Esophagus (tissue), 2 donors: ENCODE measurements at regions not wholly inside any gene's neighbourhood (a gene's known extent, or its start where the extent isn't known, plus 50 kb on each side); places are given as distances from the start of the nearest gene placed in this dataset.

Experiments used
- H3K27ac ChIP-seq, 2 donors: one replicate each; pipeline ENCODE4 v1.5.1; 2013; ENCODE audit warnings: low read depth in 2 of 2, mild to moderate bottlenecking in 2 of 2, inconsistent platforms in 1 of 2, low read length in 1 of 2, moderate library complexity in 1 of 2
- H3K27me3 ChIP-seq, 2 donors: one replicate each; pipeline ENCODE4 v1.6.1; 2013; ENCODE audit warnings: low read length in 2 of 2, control low read depth in 1 of 2, mild to moderate bottlenecking in 1 of 2; ENCODE audit not compliant: insufficient read depth in 2 of 2, control insufficient read depth in 1 of 2
- H3K36me3 ChIP-seq, 2 donors: one replicate each; pipeline ENCODE4 v1.6.1; 2013; ENCODE audit warnings: low read length in 1 of 2; ENCODE audit not compliant: control insufficient read depth in 2 of 2, insufficient read depth in 2 of 2
- H3K4me1 ChIP-seq, 2 donors: one replicate each; pipeline ENCODE4 v1.6.1; 2013; ENCODE audit warnings: low read length in 1 of 2; ENCODE audit not compliant: control insufficient read depth in 2 of 2, insufficient read depth in 2 of 2
- H3K4me3 ChIP-seq, 2 donors: one replicate each; pipeline ENCODE4 v1.5.1; 2013; ENCODE audit warnings: low read length in 2 of 2, mild to moderate bottlenecking in 2 of 2, low read depth in 1 of 2, moderate library complexity in 1 of 2
- H3K9me3 ChIP-seq, 2 donors: one replicate each; pipeline ENCODE4 v1.6.1; 2013; ENCODE audit warnings: mild to moderate bottlenecking in 2 of 2, low read depth in 1 of 2, low read length in 1 of 2, moderate library complexity in 1 of 2; ENCODE audit not compliant: control insufficient read depth in 2 of 2, insufficient read depth in 1 of 2
- WGBS, 2 donors: extraction: QIAGEN DNeasy Blood & Tissue Kit; methylation state at CpG; one replicate each; pipeline ENCODE4 v1.1.7; 2013; 5-methylcytosine and 5-hydroxymethylcytosine counted together
- donor health status: healthy with polysubstance abuse.
- donor health status: Bipolar disorder and iron deficiency.

DNA sequence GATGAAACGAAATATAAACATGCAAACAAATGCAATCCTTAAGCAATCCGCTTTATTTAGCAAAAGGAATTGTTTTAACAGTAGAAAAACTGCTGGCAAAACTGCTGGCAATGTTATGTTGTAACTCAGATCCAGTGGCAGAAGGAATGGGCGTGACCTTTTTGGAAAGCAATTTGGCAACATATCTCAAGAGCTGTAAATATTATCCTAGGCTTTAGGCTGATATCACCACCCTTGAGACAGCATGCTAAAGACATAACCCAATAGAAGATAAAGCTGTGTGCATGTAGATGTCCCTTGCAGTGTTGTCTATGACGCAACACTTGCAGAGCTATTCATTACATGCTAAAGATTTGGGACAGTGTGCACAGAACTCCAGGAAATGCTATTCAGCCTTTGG is 138.5 kb downstream of the DICER1 start:
- Histone ChIP-seq H3K36me3 (no peaks in the 10 kb centered on the region), H3K4me1 (no peaks in the 10 kb centered on the region), H3K9me3 (no peaks in the 10 kb centered on the region), H3K27ac (no peak overlapping the region), H3K27me3 (no peaks in the 10 kb centered on the region), H3K4me3 (no peak overlapping the region)
- WGBS, 2 donors = 36 to 51% methylated on average over 4 of the region's 4 CpGs

DNA sequence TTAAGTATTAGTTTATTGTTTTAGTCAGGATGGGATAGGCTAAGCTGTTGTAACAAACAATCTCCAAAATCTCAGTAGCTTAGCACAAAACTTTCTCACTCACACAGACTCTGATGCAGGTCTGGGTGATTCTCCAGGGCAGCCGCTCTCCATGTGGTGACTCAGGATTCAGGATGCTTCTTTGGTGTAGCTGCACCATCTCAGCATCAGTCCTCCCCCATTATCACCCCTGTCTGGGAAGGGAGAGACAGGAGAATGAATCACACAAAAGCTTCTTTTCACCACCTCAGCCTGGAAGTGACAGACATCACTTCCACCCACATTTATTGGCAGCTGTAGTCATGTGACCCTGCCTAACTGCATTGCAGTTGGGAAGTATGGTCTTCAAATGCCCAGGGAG is 142.3 kb downstream of the DICER1 start:
- WGBS, 2 donors = 95 to 98% methylated on average over 1 of the region's 1 CpG
- Histone ChIP-seq H3K27ac (no peak overlapping the region), H3K4me1 (no peaks in the 10 kb centered on the region), H3K36me3 (no peaks in the 10 kb centered on the region), H3K9me3 (no peaks in the 10 kb centered on the region), H3K27me3 (no peaks in the 10 kb centered on the region), H3K4me3 (no peak overlapping the region)

- WGBS, 2 donors = 92 to 93% methylated on average over 7 of the region's 7 CpGs
- H3K27ac ChIP-seq = no peak overlapping the region
These were observed 143.3 kb downstream of the DICER1 start for GRCh38 chr14:95014036-95014435.

GRCh38 chr14:95011445-95012006 is 145.8 kb downstream of the DICER1 start:
- H3K27ac ChIP-seq = no peak overlapping the region
- H3K27me3 ChIP-seq = no peaks in the 10 kb centered on the region

More at GRCh38 chr14:95014036-95014435, 143.3 kb downstream of the DICER1 start:
- Histone ChIP-seq H3K4me1 (no peaks in the 10 kb centered on the region), H3K4me3 (no peak overlapping the region), H3K27me3 (no peaks in the 10 kb centered on the region), H3K36me3 (no peaks in the 10 kb centered on the region), H3K9me3 (no peaks in the 10 kb centered on the region)

DNA sequence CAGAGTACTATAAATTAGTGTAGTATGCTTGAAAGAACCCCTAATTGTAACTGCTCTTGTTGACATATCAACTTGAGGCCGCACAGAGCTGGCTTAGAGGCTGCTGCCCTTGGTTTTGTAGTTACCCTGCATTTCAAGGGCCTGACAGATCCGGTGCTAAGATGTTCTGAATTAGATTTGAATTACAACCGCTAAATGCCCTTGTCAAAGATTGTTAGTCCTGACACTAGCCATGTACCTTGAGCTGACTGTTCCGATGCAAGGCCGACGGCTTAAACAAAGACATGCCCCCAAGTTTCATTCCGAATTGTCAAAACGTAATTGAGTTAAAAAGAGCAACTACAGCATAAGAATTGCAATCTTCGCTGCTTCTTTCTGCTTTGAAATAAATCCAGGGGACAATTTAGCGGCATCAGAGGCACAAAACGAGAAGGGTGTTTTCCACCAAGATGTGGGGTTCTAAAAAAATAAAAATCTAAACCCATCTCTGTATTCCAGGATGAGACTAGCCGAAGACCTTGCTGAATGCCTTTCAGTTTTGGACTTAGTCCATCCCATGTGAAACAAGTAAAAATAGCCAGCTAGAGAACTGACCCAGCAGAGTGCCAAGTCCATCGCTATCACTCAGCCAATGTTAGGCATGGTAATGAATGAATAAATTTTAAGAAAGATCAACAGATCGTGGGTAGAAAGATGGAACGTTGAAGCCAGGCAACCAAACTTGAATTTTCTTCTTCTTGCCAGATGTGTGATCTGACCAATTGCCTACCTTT is 148.7 kb downstream of the DICER1 start:
- 83 to 84% methylated on average over 15 of the region's 15 CpGs for WGBS, 2 donors
- H3K36me3 ChIP-seq = no peaks in the 10 kb centered on the region
- no peak overlapping the region for H3K4me3 ChIP-seq
- no peaks in the 10 kb centered on the region for H3K27me3 ChIP-seq
- no peaks in the 10 kb centered on the region for H3K4me1 ChIP-seq
- H3K27ac ChIP-seq = no peak overlapping the region
- peaks cover 0 to 2% of the 10 kb centered on the region in 2 donors for H3K9me3 ChIP-seq

More at GRCh38 chr14:95011445-95012006, 145.8 kb downstream of the DICER1 start:
- Histone ChIP-seq H3K36me3 (no peaks in the 10 kb centered on the region), H3K4me3 (no peak overlapping the region), H3K4me1 (no peaks in the 10 kb centered on the region), H3K9me3 (peaks cover 0 to 2% of the 10 kb centered on the region in 2 donors)
- WGBS, 2 donors = 55% methylated on average over 16 of the region's 16 CpGs

DNA sequence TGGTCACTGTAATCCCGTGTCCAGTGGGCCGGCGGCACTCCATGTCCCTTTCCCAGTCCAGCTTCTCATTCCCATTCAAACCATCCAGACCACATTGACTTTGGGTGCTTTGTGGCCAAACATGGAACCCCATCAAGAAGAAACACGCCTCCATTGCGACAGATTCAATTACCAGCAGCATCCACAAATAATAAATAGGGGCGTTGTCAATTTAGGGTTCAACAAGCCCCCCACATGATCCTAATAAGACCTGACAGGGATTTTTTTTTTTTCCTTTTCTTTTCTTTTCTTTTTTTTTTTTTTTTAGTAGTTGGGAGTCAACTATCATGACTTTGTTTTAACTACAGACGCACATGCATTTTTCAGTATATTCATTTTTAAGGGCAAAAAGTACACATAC is 149.4 kb downstream of the DICER1 start:
- 88 to 91% methylated on average over 7 of the region's 7 CpGs for WGBS, 2 donors
- Histone ChIP-seq H3K27ac (no peak overlapping the region), H3K4me3 (no peak overlapping the region), H3K4me1 (no peaks in the 10 kb centered on the region), H3K36me3 (no peaks in the 10 kb centered on the region), H3K9me3 (peaks cover 0 to 2% of the 10 kb centered on the region in 2 donors), H3K27me3 (no peaks in the 10 kb centered on the region)

DNA sequence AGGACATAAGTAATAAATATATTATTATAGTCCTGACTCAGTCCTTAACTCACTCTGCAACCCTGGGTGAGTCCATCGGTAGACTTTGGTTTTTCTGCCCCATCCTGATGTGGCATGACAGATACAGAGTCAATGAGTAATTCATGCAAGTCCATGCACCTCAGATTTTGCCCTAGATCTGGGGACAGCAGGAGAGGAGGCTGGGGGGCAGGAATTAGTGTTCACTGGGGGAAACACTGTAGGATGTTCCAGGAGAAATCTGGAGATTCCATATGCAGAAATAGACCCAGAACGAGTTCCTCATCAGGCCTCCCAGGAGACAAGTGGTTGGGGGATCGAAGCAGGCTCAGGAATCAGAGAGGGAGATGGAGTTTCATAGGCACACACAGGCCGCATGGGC is 150.8 kb downstream of the DICER1 start:
- Histone ChIP-seq H3K27ac (no peak overlapping the region), H3K4me1 (no peaks in the 10 kb centered on the region), H3K27me3 (no peaks in the 10 kb centered on the region), H3K4me3 (no peak overlapping the region), H3K9me3 (peaks cover 0 to 2% of the 10 kb centered on the region in 2 donors), H3K36me3 (no peaks in the 10 kb centered on the region)
- WGBS, 2 donors = 81 to 84% methylated on average over 4 of the region's 4 CpGs

DNA sequence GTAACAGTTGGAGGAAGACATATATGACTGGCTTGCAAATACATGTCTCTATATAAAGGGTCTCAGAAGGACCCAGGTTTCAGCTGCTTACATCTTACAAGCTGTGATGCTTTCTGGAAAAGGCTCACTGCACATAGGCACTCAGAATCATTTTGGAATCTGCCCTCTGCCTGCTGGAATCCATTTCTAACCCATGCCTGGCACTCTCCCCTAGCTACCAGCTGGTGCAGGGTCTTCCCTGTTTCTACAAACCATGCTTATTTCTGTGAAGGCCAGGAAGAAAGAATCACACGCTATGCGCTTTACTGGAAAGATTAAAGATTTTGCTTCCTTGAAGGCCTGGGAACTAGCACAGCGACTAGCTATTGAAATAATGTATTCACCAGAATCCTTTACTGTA is 151.3 kb downstream of the DICER1 start:
- H3K4me3 ChIP-seq = no peak overlapping the region
- WGBS, 2 donors = 91 to 97% methylated on average over 3 of the region's 3 CpGs
- peaks cover 0 to 2% of the 10 kb centered on the region in 2 donors for H3K9me3 ChIP-seq
- H3K36me3 ChIP-seq = no peaks in the 10 kb centered on the region
- no peak overlapping the region for H3K27ac ChIP-seq
- H3K4me1 ChIP-seq = no peaks in the 10 kb centered on the region
- no peaks in the 10 kb centered on the region for H3K27me3 ChIP-seq

DNA sequence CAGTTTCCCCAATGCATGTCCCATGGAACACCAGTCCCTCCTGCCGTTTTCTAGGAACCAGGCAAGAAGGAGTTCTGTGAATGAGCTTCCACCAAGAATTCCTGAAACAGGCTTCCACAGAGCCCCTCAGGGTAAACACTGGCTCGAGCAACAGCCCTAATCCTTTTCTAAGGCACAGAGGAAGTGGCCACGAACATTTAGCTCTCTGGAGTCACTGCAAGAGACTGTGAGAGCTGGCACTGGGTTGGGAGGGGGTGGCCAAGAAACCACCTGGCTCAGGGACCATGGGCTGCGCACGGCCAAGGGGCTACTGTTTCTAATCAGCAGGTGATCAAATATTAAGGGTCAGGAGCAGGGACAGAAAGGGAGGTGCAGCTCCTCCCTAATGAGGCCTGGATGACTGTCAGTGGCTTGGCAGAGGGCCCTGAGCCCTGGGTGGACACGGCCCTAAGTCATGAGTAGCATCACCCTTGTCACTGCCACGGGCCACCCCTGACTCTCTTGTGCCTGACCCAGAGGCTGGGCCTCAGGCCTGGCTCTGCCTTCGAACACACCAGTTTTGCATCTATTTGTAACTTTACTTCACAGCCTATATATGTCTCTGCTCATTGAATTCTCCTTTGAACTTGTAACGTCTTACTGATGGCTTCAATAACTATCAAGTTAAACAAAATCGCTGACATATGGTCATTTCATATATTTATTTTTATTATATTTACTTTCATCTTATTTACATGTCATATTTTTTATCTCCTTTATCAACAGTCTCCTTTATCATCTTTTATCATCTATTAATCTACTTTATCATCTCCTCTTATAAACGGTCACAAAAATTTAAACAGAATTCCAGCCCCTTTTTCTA is 154.0 kb downstream of the DICER1 start:
- H3K4me3 ChIP-seq = no peak overlapping the region

More for the DNA sequence above, 154.0 kb downstream of the DICER1 start:
- Histone ChIP-seq H3K27me3 (no peaks in the 10 kb centered on the region), H3K4me1 (no peaks in the 10 kb centered on the region), H3K36me3 (no peaks in the 10 kb centered on the region), H3K9me3 (peaks cover 0 to 2% of the 10 kb centered on the region in 2 donors), H3K27ac (no peak overlapping the region)
- 65 to 67% methylated on average over 11 of the region's 11 CpGs for WGBS, 2 donors
